22Rv1 (cell line): ENCODE measurements at regions not wholly inside any gene's neighbourhood (a gene's known extent, or its start where the extent isn't known, plus 50 kb on each side); places are given as distances from the start of the nearest gene placed in this dataset.

Experiments used
- ZFX ChIP-seq: fragments of 450-650 bp; IDR thresholded peaks from 2 replicates; pipeline ENCODE4 v1.6.1; 2017; ENCODE audit warnings: antibody characterized with exemption, borderline replicate concordance
- TF ChIP-seq, protein P1 (sequence below): fragments of 450-650 bp; IDR thresholded peaks from 2 replicates; pipeline ENCODE4 v1.5.1; 2017; ENCODE audit warnings: mild to moderate bottlenecking

- TF ChIP-seq, protein P1, sequence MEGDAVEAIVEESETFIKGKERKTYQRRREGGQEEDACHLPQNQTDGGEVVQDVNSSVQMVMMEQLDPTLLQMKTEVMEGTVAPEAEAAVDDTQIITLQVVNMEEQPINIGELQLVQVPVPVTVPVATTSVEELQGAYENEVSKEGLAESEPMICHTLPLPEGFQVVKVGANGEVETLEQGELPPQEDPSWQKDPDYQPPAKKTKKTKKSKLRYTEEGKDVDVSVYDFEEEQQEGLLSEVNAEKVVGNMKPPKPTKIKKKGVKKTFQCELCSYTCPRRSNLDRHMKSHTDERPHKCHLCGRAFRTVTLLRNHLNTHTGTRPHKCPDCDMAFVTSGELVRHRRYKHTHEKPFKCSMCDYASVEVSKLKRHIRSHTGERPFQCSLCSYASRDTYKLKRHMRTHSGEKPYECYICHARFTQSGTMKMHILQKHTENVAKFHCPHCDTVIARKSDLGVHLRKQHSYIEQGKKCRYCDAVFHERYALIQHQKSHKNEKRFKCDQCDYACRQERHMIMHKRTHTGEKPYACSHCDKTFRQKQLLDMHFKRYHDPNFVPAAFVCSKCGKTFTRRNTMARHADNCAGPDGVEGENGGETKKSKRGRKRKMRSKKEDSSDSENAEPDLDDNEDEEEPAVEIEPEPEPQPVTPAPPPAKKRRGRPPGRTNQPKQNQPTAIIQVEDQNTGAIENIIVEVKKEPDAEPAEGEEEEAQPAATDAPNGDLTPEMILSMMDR, result no peak
- no peak for TF ChIP-seq ZFX
These were observed 1678.3 kb downstream of the PCDH19 start for GRCh38 chrX:98731821-98732220.
